ENCODE measurements at regions not wholly inside any gene's neighbourhood (a gene's known extent, or its start where the extent isn't known, plus 50 kb on each side); places are given as distances from the start of the nearest gene placed in this dataset.

- Histone ChIP-seq H3K4me1 (ENCODE audit: control extremely low read depth in 1 of 4, control insufficient read depth in 4 of 4, insufficient read depth in 4 of 4, low read length in 3 of 4) (no peaks in the 10 kb centered on the region), H3K4me3 (ENCODE audit: control insufficient read depth in 1 of 7, extremely low read depth in 1 of 7, insufficient read depth in 4 of 7, low read depth in 2 of 7, low read length in 6 of 7) (no peak overlapping the region), H3K36me3 (ENCODE audit: control insufficient read depth in 4 of 4, insufficient read depth in 4 of 4, low read length in 3 of 4) (no peaks in the 10 kb centered on the region), H3K27ac (ENCODE audit: insufficient read depth in 1 of 2, low read depth in 1 of 2, low read length in 2 of 2, poor library complexity in 1 of 2, severe bottlenecking in 2 of 2) (no peak overlapping the region), H3K27me3 (replicated peaks in 2 of 5; ENCODE audit: control insufficient read depth in 4 of 5, insufficient read depth in 5 of 5, low read length in 4 of 5) (peaks cover 0 to 5% (median 0%) of the 10 kb centered on the region in 5 experiments), H3K9me3 (ENCODE audit: control extremely low read depth in 1 of 5, control insufficient read depth in 4 of 5, insufficient read depth in 2 of 5, low read depth in 1 of 5, low read length in 4 of 5) (no peaks in the 10 kb centered on the region)
- CTCF ChIA-PET: no interaction called here
- POLR2A ChIA-PET: no interaction called here
- DNase-seq: no peak
- WGBS (ENCODE audit: insufficient coverage): 96% methylated on average over 2 of the region's 2 CpGs
Observed at GRCh38 chr20:39877788-39878187, 811.2 kb downstream of the MAFB start.

GRCh38 chr20:39876976-39877635 lies 811.9 kb downstream of the MAFB start:
- CTCF ChIA-PET: no interaction called here

GRCh38 chr20:39875492-39876110 lies 813.4 kb downstream of the MAFB start:
- 100% methylated on average over 1 of the region's 3 CpGs for WGBS (ENCODE audit: insufficient coverage)
- no peak overlapping the region for H3K27ac ChIP-seq (ENCODE audit: insufficient read depth in 1 of 2, low read depth in 1 of 2, low read length in 2 of 2, poor library complexity in 1 of 2, severe bottlenecking in 2 of 2)

More at GRCh38 chr20:39876976-39877635, 811.9 kb downstream of the MAFB start:
- no peak overlapping the region for H3K4me3 ChIP-seq (ENCODE audit: control insufficient read depth in 1 of 7, extremely low read depth in 1 of 7, insufficient read depth in 4 of 7, low read depth in 2 of 7, low read length in 6 of 7)
- POLR2A ChIA-PET: no interaction called here
- no peaks in the 10 kb centered on the region for H3K4me1 ChIP-seq (ENCODE audit: control extremely low read depth in 1 of 4, control insufficient read depth in 4 of 4, insufficient read depth in 4 of 4, low read length in 3 of 4)
- peaks cover 0 to 2% (median 0%) of the 10 kb centered on the region in 5 experiments for H3K27me3 ChIP-seq (replicated peaks in 2 of 5; ENCODE audit: control insufficient read depth in 4 of 5, insufficient read depth in 5 of 5, low read length in 4 of 5)
- H3K36me3 ChIP-seq (ENCODE audit: control insufficient read depth in 4 of 4, insufficient read depth in 4 of 4, low read length in 3 of 4): no peaks in the 10 kb centered on the region
- no peak for DNase-seq
- H3K9me3 ChIP-seq (ENCODE audit: control extremely low read depth in 1 of 5, control insufficient read depth in 4 of 5, insufficient read depth in 2 of 5, low read depth in 1 of 5, low read length in 4 of 5): no peaks in the 10 kb centered on the region
- H3K27ac ChIP-seq (ENCODE audit: insufficient read depth in 1 of 2, low read depth in 1 of 2, low read length in 2 of 2, poor library complexity in 1 of 2, severe bottlenecking in 2 of 2): no peak overlapping the region
- 88% methylated on average over 8 of the region's 10 CpGs for WGBS (ENCODE audit: insufficient coverage)

GRCh38 chr20:39874049-39874893 lies 814.8 kb downstream of the MAFB start:
- H3K4me1 ChIP-seq (ENCODE audit: control extremely low read depth in 1 of 4, control insufficient read depth in 4 of 4, insufficient read depth in 4 of 4, low read length in 3 of 4): no peaks in the 10 kb centered on the region
- H3K27ac ChIP-seq (ENCODE audit: insufficient read depth in 1 of 2, low read depth in 1 of 2, low read length in 2 of 2, poor library complexity in 1 of 2, severe bottlenecking in 2 of 2): no peak overlapping the region
- H3K4me3 ChIP-seq (ENCODE audit: control insufficient read depth in 1 of 7, extremely low read depth in 1 of 7, insufficient read depth in 4 of 7, low read depth in 2 of 7, low read length in 6 of 7): no peak overlapping the region
- DNase-seq: peak; percentile 64 to 72 (median 70)
- no peaks in the 10 kb centered on the region for H3K9me3 ChIP-seq (ENCODE audit: control extremely low read depth in 1 of 5, control insufficient read depth in 4 of 5, insufficient read depth in 2 of 5, low read depth in 1 of 5, low read length in 4 of 5)
- ChIA-PET CTCF (interaction anchor here (0.5 to 2.1 kb wide), 12 partner anchors 9 to 1093 kb away, joined by 3 to 8 read pairs (median 3); no protein-coding TSS in a partner anchor), POLR2A (no interaction called here)
- 95% methylated on average over 6 of the region's 8 CpGs for WGBS (ENCODE audit: insufficient coverage)
- peaks cover 0 to 4% (median 0%) of the 10 kb centered on the region in 5 experiments for H3K27me3 ChIP-seq (replicated peaks in 2 of 5; ENCODE audit: control insufficient read depth in 4 of 5, insufficient read depth in 5 of 5, low read length in 4 of 5)
- no peaks in the 10 kb centered on the region for H3K36me3 ChIP-seq (ENCODE audit: control insufficient read depth in 4 of 4, insufficient read depth in 4 of 4, low read length in 3 of 4)

More at GRCh38 chr20:39875492-39876110, 813.4 kb downstream of the MAFB start:
- Histone ChIP-seq H3K4me3 (ENCODE audit: control insufficient read depth in 1 of 7, extremely low read depth in 1 of 7, insufficient read depth in 4 of 7, low read depth in 2 of 7, low read length in 6 of 7) (no peak overlapping the region), H3K27me3 (replicated peaks in 2 of 5; ENCODE audit: control insufficient read depth in 4 of 5, insufficient read depth in 5 of 5, low read length in 4 of 5) (peaks cover 0 to 4% (median 0%) of the 10 kb centered on the region in 5 experiments), H3K4me1 (ENCODE audit: control extremely low read depth in 1 of 4, control insufficient read depth in 4 of 4, insufficient read depth in 4 of 4, low read length in 3 of 4) (no peaks in the 10 kb centered on the region), H3K36me3 (ENCODE audit: control insufficient read depth in 4 of 4, insufficient read depth in 4 of 4, low read length in 3 of 4) (no peaks in the 10 kb centered on the region), H3K9me3 (ENCODE audit: control extremely low read depth in 1 of 5, control insufficient read depth in 4 of 5, insufficient read depth in 2 of 5, low read depth in 1 of 5, low read length in 4 of 5) (no peaks in the 10 kb centered on the region)
- DNase-seq: no peak
- ChIA-PET CTCF (no interaction called here), POLR2A (no interaction called here)

GRCh38 chr20:39873286-39873685 lies 815.8 kb downstream of the MAFB start:
- no peaks in the 10 kb centered on the region for H3K9me3 ChIP-seq (ENCODE audit: control extremely low read depth in 1 of 5, control insufficient read depth in 4 of 5, insufficient read depth in 2 of 5, low read depth in 1 of 5, low read length in 4 of 5)
- H3K27me3 ChIP-seq (replicated peaks in 2 of 5; ENCODE audit: control insufficient read depth in 4 of 5, insufficient read depth in 5 of 5, low read length in 4 of 5): peaks cover 0 to 6% (median 0%) of the 10 kb centered on the region in 5 experiments
- H3K4me3 ChIP-seq (ENCODE audit: control insufficient read depth in 1 of 7, extremely low read depth in 1 of 7, insufficient read depth in 4 of 7, low read depth in 2 of 7, low read length in 6 of 7): no peak overlapping the region
- no peaks in the 10 kb centered on the region for H3K4me1 ChIP-seq (ENCODE audit: control extremely low read depth in 1 of 4, control insufficient read depth in 4 of 4, insufficient read depth in 4 of 4, low read length in 3 of 4)
- H3K36me3 ChIP-seq (ENCODE audit: control insufficient read depth in 4 of 4, insufficient read depth in 4 of 4, low read length in 3 of 4): no peaks in the 10 kb centered on the region
- ChIA-PET CTCF (interaction anchor here (0.8 to 2.1 kb wide), 8 partner anchors 10 to 765 kb away, joined by 3 to 8 read pairs (median 3); no protein-coding TSS in a partner anchor), POLR2A (no interaction called here)
- no peak for DNase-seq
- 80% methylated on average over 1 of the region's 2 CpGs for WGBS (ENCODE audit: insufficient coverage)
- no peak overlapping the region for H3K27ac ChIP-seq (ENCODE audit: insufficient read depth in 1 of 2, low read depth in 1 of 2, low read length in 2 of 2, poor library complexity in 1 of 2, severe bottlenecking in 2 of 2)

GRCh38 chr20:39871013-39871412 lies 818.0 kb downstream of the MAFB start:
- peaks cover 0 to 4% (median 0%) of the 10 kb centered on the region in 5 experiments for H3K27me3 ChIP-seq (replicated peaks in 2 of 5; ENCODE audit: control insufficient read depth in 4 of 5, insufficient read depth in 5 of 5, low read length in 4 of 5)
- H3K9me3 ChIP-seq (ENCODE audit: control extremely low read depth in 1 of 5, control insufficient read depth in 4 of 5, insufficient read depth in 2 of 5, low read depth in 1 of 5, low read length in 4 of 5): no peaks in the 10 kb centered on the region
- no peak for DNase-seq
- H3K4me3 ChIP-seq (ENCODE audit: control insufficient read depth in 1 of 7, extremely low read depth in 1 of 7, insufficient read depth in 4 of 7, low read depth in 2 of 7, low read length in 6 of 7): no peak overlapping the region
- no peaks in the 10 kb centered on the region for H3K36me3 ChIP-seq (ENCODE audit: control insufficient read depth in 4 of 4, insufficient read depth in 4 of 4, low read length in 3 of 4)
- ChIA-PET POLR2A (no interaction called here), CTCF (no interaction called here)
- H3K27ac ChIP-seq (ENCODE audit: insufficient read depth in 1 of 2, low read depth in 1 of 2, low read length in 2 of 2, poor library complexity in 1 of 2, severe bottlenecking in 2 of 2): no peak overlapping the region
- 57% methylated on average over 1 of the region's 1 CpG for WGBS (ENCODE audit: insufficient coverage)
- no peaks in the 10 kb centered on the region for H3K4me1 ChIP-seq (ENCODE audit: control extremely low read depth in 1 of 4, control insufficient read depth in 4 of 4, insufficient read depth in 4 of 4, low read length in 3 of 4)

Measured in common myeloid progenitor, CD34-positive (primary cell).